HG03045 (cell line): ENCODE measurements at regions not wholly inside any gene's neighbourhood (a gene's known extent, or its start where the extent isn't known, plus 50 kb on each side); places are given as distances from the start of the nearest gene placed in this dataset.

Experiments used
- ATAC-seq: cut with Tn5 transposase; IDR thresholded peaks from one replicate; pipeline ENCODE4 v1.9.1; 2021; ENCODE audit warnings: mild to moderate bottlenecking, moderate library complexity; ENCODE audit not compliant: unreplicated experiment

- no peak for ATAC-seq
These were observed 50.3 kb upstream of the NFE2L2 start for GRCh38 chr2:177314722-177315264.

GRCh38 chr2:177315364-177315763 is 50.8 kb upstream of the NFE2L2 start:
- ATAC-seq, result no peak

GRCh38 chr2:177316756-177317155 is 52.2 kb upstream of the NFE2L2 start:
- no peak for ATAC-seq

GRCh38 chr2:177317443-177317842 is 52.9 kb upstream of the NFE2L2 start:
- no peak for ATAC-seq

- no peak for ATAC-seq
These were observed 53.3 kb upstream of the NFE2L2 start for GRCh38 chr2:177317857-177318256.

- no peak for ATAC-seq
These were observed 54.1 kb upstream of the NFE2L2 start for GRCh38 chr2:177318613-177319012.

- ATAC-seq, result no peak
These were observed 56.1 kb upstream of the NFE2L2 start for GRCh38 chr2:177320596-177320995.

GRCh38 chr2:177322801-177323261 is 58.3 kb upstream of the NFE2L2 start:
- ATAC-seq, result no peak

GRCh38 chr2:177324797-177325196 is 60.3 kb upstream of the NFE2L2 start:
- no peak for ATAC-seq

- no peak for ATAC-seq
These were observed 61.0 kb upstream of the NFE2L2 start for GRCh38 chr2:177325554-177325953.

- no peak for ATAC-seq
These were observed 61.5 kb upstream of the NFE2L2 start for GRCh38 chr2:177326005-177326404.

GRCh38 chr2:177326591-177326990 is 62.1 kb upstream of the NFE2L2 start:
- no peak for ATAC-seq

GRCh38 chr2:177327009-177327408 is 62.5 kb upstream of the NFE2L2 start:
- no peak for ATAC-seq

- no peak for ATAC-seq
These were observed 63.5 kb upstream of the NFE2L2 start for GRCh38 chr2:177328056-177328455.

- ATAC-seq, result no peak
These were observed 63.5 kb upstream of the AGPS start for GRCh38 chr2:177329064-177329463.

- no peak for ATAC-seq
These were observed 61.0 kb upstream of the AGPS start for GRCh38 chr2:177331466-177331997.

- ATAC-seq, result peak; percentile 84
These were observed 60.3 kb upstream of the AGPS start for GRCh38 chr2:177332026-177332991.

GRCh38 chr2:177332992-177333388 is 59.6 kb upstream of the AGPS start:
- ATAC-seq, result no peak

- no peak for ATAC-seq
These were observed 57.5 kb upstream of the AGPS start for GRCh38 chr2:177334940-177335543.

GRCh38 chr2:177335917-177336450 is 56.6 kb upstream of the AGPS start:
- no peak for ATAC-seq

- ATAC-seq, result no peak
These were observed 54.3 kb upstream of the AGPS start for GRCh38 chr2:177338177-177338721.
